ENCODE measurements at regions not wholly inside any gene's neighbourhood (a gene's known extent, or its start where the extent isn't known, plus 50 kb on each side); places are given as distances from the start of the nearest gene placed in this dataset.
A peak's percentile ranks its signal among the peaks of the same experiment; 100 is the strongest.

DNA sequence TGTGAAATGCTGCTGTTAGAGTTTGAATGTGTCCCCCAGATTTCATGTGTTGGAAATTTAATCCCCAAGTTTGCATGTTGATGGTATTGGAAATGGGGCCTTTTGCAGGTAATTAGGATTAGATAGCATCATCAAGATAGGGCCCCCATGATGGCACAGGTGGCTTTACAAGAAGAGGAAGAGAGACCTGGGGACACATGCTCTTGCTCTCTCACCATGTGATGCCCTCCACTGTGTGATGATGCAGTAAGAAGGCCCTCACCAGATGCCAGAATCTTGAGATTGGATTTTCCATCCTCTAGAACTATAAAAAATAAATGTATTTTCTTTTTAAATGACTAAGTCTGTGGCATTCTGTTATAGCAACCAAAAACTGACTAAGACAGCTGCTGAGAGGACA, 57.0 kb upstream of the NEK7 start:
- peaks cover 9% of the 10 kb centered on the region for H3K27me3 Mint-ChIP-seq (ENCODE audit: low read depth)
- no peak overlapping the region for H3K4me3 Mint-ChIP-seq
- no peak overlapping the region for H3K27ac Mint-ChIP-seq
- no peak for ATAC-seq (replicated peaks in 1 of 2)
- DNase-seq = no peak
- no peaks in the 10 kb centered on the region for H3K36me3 Mint-ChIP-seq (ENCODE audit: insufficient read depth in 2 of 2)
- peaks cover 19% of the 10 kb centered on the region for H3K4me1 Mint-ChIP-seq (ENCODE audit: low read depth)
- H3K9me3 Mint-ChIP-seq = peaks cover 0 to 2% of the 10 kb centered on the region in 2 donors

DNA sequence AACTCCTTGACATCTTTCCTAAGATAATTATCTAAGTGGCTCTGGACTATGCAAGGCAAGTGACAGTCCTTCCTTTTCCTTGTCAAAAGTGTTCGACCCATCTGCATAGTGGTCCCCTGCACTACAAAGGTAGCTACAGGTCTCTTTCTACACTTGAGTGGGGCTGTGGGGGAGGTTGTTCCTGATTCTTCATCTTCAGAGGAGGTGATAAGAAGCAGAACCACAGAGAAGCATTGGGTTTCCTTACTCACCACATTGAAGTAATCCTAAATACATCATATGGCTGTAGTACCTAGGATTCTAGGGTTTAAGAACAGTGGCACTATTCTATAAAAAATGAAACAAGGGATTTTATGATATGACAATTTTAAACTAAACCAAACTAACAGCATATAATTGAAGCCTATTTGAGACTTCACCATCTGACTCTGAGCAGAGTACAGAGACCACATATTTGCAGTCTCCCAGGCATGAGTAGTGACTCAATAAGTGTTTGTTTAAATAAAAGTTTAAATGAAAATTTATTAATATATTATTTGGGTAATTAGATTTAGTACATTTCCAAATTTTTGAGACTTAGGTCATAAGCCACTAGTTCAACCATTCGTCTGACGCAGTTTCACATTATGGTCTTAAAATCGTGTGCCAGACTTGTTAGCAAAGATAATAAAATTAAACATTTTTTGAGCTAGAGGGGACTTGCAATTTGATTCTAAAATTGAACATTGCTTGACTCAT, 54.9 kb upstream of the NEK7 start:
- Mint-ChIP-seq H3K4me1 (ENCODE audit: low read depth) (peaks cover 19% of the 10 kb centered on the region), H3K4me3 (peak overlapping the region in 1 of 2 donors; percentile 55), H3K27me3 (ENCODE audit: low read depth) (peaks cover 9% of the 10 kb centered on the region), H3K9me3 (peaks cover 0 to 2% of the 10 kb centered on the region in 2 donors), H3K36me3 (ENCODE audit: insufficient read depth in 2 of 2) (no peaks in the 10 kb centered on the region), H3K27ac (no peak overlapping the region)
- DNase-seq (no peak), ATAC-seq (replicated peaks in 1 of 2) (peak in 1 of 2 donors; percentile 30)

DNA sequence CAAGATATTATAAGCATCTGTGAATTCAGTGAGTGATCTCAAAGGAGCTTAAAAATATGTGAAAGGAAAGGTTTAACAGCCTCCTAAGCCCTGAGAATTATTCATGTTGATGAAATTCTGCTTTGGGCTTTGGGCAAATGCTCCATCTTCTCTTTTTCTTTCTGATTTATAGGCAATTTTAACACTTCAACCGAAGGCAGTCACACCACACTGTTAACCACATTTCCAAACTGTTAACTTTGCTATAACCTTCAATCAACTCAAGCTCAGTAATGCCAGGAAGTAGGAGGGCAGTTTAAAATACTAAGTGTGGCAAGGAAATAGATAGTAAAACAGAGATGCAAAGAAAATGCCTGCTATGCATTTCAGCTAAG, 54.4 kb upstream of the NEK7 start:
- Mint-ChIP-seq H3K4me1 (ENCODE audit: low read depth) (peaks cover 19% of the 10 kb centered on the region), H3K9me3 (peaks cover 0 to 4% of the 10 kb centered on the region in 2 donors), H3K36me3 (ENCODE audit: insufficient read depth in 2 of 2) (no peaks in the 10 kb centered on the region), H3K27me3 (ENCODE audit: low read depth) (peaks cover 9% of the 10 kb centered on the region), H3K27ac (no peak overlapping the region), H3K4me3 (peak overlapping the region; percentile 46 to 55)
- DNase-seq = no peak
- peak in 1 of 2 donors; percentile 56 for ATAC-seq (replicated peaks in 1 of 2)

DNA sequence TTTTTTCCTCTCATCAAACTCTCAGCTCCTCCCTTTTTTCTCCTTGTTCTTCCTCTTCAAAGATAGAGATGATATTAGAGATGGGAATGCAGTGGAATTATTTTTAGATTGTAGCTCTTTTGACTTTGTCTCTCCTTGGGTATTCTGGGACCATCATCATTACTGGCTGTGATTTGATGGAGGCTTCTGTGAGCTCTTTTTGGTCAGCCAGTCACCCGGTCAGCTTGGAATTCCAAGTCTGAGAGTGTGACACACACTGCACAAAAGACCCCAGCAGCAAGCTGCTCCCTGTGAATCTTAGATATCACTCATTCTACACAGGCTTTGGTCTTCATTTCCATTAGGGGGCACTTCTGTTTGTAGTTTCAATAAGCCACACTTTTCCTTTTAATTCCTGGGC, 51.6 kb upstream of the NEK7 start:
- H3K4me1 Mint-ChIP-seq (ENCODE audit: low read depth) = peaks cover 19% of the 10 kb centered on the region
- H3K9me3 Mint-ChIP-seq = peaks cover 0 to 2% of the 10 kb centered on the region in 2 donors
- no peaks in the 10 kb centered on the region for H3K36me3 Mint-ChIP-seq (ENCODE audit: insufficient read depth in 2 of 2)
- ATAC-seq (replicated peaks in 1 of 2) (no peak), DNase-seq (no peak)
- no peak overlapping the region for H3K27ac Mint-ChIP-seq
- H3K4me3 Mint-ChIP-seq = no peak overlapping the region
- H3K27me3 Mint-ChIP-seq (ENCODE audit: low read depth) = no peaks in the 10 kb centered on the region

DNA sequence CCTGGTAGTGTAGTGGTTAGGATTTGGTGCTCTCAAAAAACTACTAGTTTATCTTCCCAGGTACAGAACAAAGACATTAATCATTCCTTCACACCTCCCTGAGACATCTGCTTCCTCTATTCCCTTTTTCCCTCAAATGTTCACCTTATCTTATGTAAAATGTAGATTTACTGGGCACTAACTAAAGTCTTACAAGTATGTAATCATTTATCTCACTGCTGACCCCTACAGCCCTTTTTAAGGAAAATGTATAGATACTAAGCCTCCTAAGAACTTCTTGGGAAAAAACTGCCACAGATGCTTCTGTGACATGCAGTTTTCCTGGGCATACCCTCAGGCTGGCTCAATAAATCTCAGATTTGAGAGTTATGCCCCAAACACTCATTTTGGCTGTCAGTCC, 50.8 kb upstream of the NEK7 start:
- H3K9me3 Mint-ChIP-seq = peaks cover 0 to 2% of the 10 kb centered on the region in 2 donors
- no peaks in the 10 kb centered on the region for H3K36me3 Mint-ChIP-seq (ENCODE audit: insufficient read depth in 2 of 2)
- DNase-seq (no peak), ATAC-seq (replicated peaks in 1 of 2) (no peak)
- H3K27ac Mint-ChIP-seq = no peak overlapping the region
- H3K27me3 Mint-ChIP-seq (ENCODE audit: low read depth) = no peaks in the 10 kb centered on the region
- H3K4me1 Mint-ChIP-seq (ENCODE audit: low read depth) = peaks cover 19% of the 10 kb centered on the region
- no peak overlapping the region for H3K4me3 Mint-ChIP-seq

Measured in activated T-cell treated with anti-CD3 and anti-CD28 coated beads, Interleukin-2, amount 50 U/mL, for 72 hours (primary cell).